RWPE2 (cell line): ENCODE measurements at regions not wholly inside any gene's neighbourhood (a gene's known extent, or its start where the extent isn't known, plus 50 kb on each side); places are given as distances from the start of the nearest gene placed in this dataset.

Source experiments
- ATAC-seq: fragments of 200-7000 bp; cut with Tn5 transposase; 3 replicates; pipeline ENCODE4 v1.9.1; 2021; ENCODE audit warnings: low read depth
- DNase-seq: peaks from one replicate; pipeline ENCODE4 v3.0.0-alpha.2; 2020; ENCODE audit warnings: low spot score
- H3K27ac ChIP-seq: fragments of 450-650 bp; 2 replicates; pipeline ENCODE4 v1.5.1; 2017; ENCODE audit warnings: mild to moderate bottlenecking; ENCODE audit not compliant: poor library complexity, severe bottlenecking
- H3K27me3 ChIP-seq: fragments of 250-450 bp; sonication (Bioruptor Pico); 2 replicates; pipeline ENCODE4 v1.5.1; 2021; ENCODE audit warnings: mild to moderate bottlenecking, moderate library complexity; ENCODE audit not compliant: insufficient read depth, poor library complexity, severe bottlenecking
- H3K36me3 ChIP-seq: fragments of 250-450 bp; sonication (Bioruptor Pico); 2 replicates; pipeline ENCODE4 v1.5.1; 2020; ENCODE audit warnings: low read depth, mild to moderate bottlenecking, moderate library complexity
- H3K4me1 ChIP-seq: fragments of 250-450 bp; sonication (Bioruptor Pico); 2 replicates; pipeline ENCODE4 v1.5.1; 2021; ENCODE audit warnings: mild to moderate bottlenecking, moderate library complexity; ENCODE audit not compliant: insufficient read depth, poor library complexity, severe bottlenecking
- H3K4me3 ChIP-seq: fragments of 250-450 bp; sonication (Bioruptor Pico); 2 replicates; pipeline ENCODE4 v1.5.1; 2021; ENCODE audit warnings: mild to moderate bottlenecking, moderate library complexity; ENCODE audit not compliant: severe bottlenecking
- H3K9me3 ChIP-seq: fragments of 250-450 bp; sonication (Bioruptor Pico); 2 replicates; pipeline ENCODE4 v1.5.1; 2021; ENCODE audit warnings: mild to moderate bottlenecking, moderate library complexity; ENCODE audit not compliant: severe bottlenecking
- TF ChIP-seq, protein P1 (sequence below): fragments of 450-650 bp; IDR thresholded peaks from one replicate; pipeline ENCODE4 v1.5.1; 2017; ENCODE audit warnings: mild to moderate bottlenecking, moderate library complexity; ENCODE audit not compliant: poor library complexity, severe bottlenecking

DNA sequence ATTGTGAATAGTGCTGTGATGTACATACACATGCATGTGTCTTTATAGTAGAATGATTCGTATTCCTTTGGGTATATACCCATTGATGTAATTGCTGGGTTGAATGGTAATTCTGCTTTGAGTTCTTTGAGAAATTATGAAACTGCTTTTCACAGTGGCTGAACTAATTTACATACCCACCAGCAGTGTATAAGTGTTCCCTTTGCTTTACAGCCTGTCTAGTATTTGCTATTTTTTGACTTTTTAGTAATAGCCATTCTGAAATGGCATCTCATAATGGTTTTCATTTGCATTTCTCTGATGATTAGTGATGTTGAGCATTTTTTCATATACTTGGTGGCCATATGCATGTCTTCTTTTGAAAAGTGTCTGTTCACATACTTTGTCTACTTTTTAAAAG is 54.5 kb upstream of the FAM78B start:
- ATAC-seq (no peak), DNase-seq (no peak)
- no peak overlapping the region for H3K4me3 ChIP-seq
- no peaks in the 10 kb centered on the region for H3K27me3 ChIP-seq
- H3K27ac ChIP-seq, result no peak overlapping the region
- H3K4me1 ChIP-seq, result no peaks in the 10 kb centered on the region
- TF ChIP-seq, protein P1, sequence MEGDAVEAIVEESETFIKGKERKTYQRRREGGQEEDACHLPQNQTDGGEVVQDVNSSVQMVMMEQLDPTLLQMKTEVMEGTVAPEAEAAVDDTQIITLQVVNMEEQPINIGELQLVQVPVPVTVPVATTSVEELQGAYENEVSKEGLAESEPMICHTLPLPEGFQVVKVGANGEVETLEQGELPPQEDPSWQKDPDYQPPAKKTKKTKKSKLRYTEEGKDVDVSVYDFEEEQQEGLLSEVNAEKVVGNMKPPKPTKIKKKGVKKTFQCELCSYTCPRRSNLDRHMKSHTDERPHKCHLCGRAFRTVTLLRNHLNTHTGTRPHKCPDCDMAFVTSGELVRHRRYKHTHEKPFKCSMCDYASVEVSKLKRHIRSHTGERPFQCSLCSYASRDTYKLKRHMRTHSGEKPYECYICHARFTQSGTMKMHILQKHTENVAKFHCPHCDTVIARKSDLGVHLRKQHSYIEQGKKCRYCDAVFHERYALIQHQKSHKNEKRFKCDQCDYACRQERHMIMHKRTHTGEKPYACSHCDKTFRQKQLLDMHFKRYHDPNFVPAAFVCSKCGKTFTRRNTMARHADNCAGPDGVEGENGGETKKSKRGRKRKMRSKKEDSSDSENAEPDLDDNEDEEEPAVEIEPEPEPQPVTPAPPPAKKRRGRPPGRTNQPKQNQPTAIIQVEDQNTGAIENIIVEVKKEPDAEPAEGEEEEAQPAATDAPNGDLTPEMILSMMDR, result no peak
- no peaks in the 10 kb centered on the region for H3K36me3 ChIP-seq
- no peaks in the 10 kb centered on the region for H3K9me3 ChIP-seq

DNA sequence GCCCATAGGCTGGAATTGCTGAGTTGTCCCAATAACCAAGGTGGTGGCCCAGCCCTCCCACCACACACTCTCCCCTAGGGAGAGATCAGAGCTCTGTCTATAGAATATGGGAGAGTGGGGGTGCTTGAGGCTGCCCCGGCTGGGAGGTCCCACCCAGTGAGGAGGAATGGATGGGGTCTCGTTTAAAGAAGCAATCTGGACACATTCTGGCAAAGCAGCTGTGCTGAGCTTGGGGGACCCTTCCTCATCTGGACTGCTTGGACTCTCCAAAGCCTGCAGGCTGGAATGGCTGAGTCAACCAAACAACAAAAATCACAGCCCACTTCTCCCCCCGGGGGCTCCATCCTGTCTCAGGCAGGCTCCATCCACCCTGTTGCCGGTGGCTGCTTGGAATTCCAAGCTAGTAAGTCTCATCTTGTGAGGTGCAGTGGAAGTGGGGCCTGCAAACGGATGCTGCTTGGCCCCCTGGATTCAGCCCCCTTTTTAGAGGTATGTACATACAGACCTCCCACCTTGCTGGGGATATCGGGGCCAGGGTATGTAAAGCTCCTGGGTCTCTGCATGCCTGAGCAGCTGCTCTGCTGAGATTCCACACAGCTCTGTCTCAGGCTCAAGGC is 67.1 kb upstream of the FAM78B start:
- Histone ChIP-seq H3K9me3 (no peaks in the 10 kb centered on the region), H3K27me3 (no peaks in the 10 kb centered on the region), H3K4me3 (no peak overlapping the region), H3K36me3 (no peaks in the 10 kb centered on the region), H3K4me1 (no peaks in the 10 kb centered on the region), H3K27ac (no peak overlapping the region)
- no peak for ATAC-seq
- no peak for DNase-seq
- TF ChIP-seq, protein P1, result no peak

DNA sequence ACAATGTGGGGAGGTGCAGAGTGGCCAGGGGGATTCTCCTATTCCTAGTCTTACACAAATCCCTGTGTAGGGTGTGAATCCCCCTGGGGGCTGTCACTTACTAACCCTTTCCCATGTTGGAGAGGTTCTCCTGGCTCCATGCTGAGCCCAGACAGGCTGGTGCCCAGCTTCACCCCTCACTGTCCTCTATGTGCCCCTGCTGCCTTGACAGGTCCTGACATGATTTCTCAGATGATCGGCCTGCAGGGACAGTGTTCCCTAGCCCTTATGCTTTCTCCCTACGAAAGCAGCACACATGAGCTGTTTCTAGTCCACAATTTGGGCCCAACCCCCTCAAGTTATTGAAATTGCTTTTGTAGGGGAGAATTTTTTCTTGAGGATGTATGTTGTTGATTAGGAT is 68.9 kb upstream of the FAM78B start:
- no peaks in the 10 kb centered on the region for H3K36me3 ChIP-seq
- H3K4me1 ChIP-seq, result no peaks in the 10 kb centered on the region
- TF ChIP-seq, protein P1, result no peak
- ATAC-seq, result no peak
- no peak overlapping the region for H3K4me3 ChIP-seq
- no peak overlapping the region for H3K27ac ChIP-seq
- no peak for DNase-seq
- H3K9me3 ChIP-seq, result no peaks in the 10 kb centered on the region
- no peaks in the 10 kb centered on the region for H3K27me3 ChIP-seq

DNA sequence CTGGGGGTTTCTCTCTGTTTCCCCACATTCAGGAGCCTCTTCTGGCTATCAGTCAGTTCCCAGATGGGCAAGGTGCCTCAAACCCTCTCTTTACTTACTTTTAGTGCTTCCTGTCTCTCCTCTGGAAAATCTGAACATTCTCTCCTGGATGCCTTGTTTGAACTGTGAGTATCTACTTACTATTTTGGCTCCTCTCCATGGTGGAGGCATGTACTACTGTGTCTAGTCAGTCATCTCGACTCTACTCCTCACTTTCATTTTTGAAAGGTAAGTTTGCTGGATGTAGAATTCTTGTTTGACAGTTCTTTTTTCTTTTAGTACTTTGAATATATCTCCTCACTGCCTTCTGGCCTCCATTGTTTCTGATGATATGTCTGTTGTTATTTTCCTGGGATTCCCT is 70.9 kb upstream of the FAM78B start:
- Histone ChIP-seq H3K27me3 (no peaks in the 10 kb centered on the region), H3K36me3 (no peaks in the 10 kb centered on the region), H3K4me3 (no peak overlapping the region), H3K27ac (no peak overlapping the region), H3K4me1 (no peaks in the 10 kb centered on the region), H3K9me3 (no peaks in the 10 kb centered on the region)
- TF ChIP-seq, protein P1, result no peak
- DNase-seq (no peak), ATAC-seq (no peak)

DNA sequence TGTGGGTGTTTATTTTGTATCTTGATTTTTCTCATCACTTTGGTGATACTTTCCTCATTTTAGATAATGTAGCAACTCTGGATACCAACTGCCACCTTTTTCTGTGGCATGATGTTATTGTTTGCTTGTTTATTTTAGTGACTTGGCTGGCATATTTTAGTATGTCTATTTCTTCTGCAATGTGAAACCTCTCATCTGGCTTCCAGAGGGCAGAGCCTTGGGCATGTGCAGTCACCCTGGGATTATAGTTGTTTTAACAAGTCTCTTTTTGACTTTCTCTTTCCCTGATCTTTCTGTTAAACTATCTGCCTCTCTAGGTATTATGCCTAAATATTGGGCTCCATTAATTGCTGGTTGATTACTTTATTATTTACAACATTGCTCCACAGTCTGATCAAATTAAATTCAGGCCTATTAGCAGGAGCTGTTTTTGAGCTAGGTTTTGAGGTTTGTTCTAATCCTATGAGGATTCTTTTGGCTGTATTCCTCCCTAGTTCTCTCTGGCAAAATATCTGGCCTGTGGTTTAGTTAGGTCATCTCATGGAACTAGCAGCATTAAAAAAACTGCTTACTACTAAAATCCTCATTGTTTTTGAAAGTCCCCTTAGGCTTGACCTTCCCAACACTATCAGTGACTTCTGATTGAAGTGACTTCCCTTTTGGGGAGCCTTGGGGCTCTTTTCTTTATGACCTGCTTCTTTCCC is 86.4 kb upstream of the FAM78B start:
- no peak overlapping the region for H3K27ac ChIP-seq
- ATAC-seq (no peak), DNase-seq (no peak)
- H3K9me3 ChIP-seq, result no peaks in the 10 kb centered on the region
- no peaks in the 10 kb centered on the region for H3K36me3 ChIP-seq
- TF ChIP-seq, protein P1, result no peak
- no peaks in the 10 kb centered on the region for H3K27me3 ChIP-seq
- no peaks in the 10 kb centered on the region for H3K4me1 ChIP-seq
- no peak overlapping the region for H3K4me3 ChIP-seq
